HG02678 (cell line): ENCODE measurements at regions not wholly inside any gene's neighbourhood (a gene's known extent, or its start where the extent isn't known, plus 50 kb on each side); places are given as distances from the start of the nearest gene placed in this dataset.

Source experiments
- ATAC-seq: cut with Tn5 transposase; IDR thresholded peaks from one replicate; pipeline ENCODE4 v1.9.1; 2021; ENCODE audit warnings: mild to moderate bottlenecking, moderate library complexity; ENCODE audit not compliant: unreplicated experiment

DNA sequence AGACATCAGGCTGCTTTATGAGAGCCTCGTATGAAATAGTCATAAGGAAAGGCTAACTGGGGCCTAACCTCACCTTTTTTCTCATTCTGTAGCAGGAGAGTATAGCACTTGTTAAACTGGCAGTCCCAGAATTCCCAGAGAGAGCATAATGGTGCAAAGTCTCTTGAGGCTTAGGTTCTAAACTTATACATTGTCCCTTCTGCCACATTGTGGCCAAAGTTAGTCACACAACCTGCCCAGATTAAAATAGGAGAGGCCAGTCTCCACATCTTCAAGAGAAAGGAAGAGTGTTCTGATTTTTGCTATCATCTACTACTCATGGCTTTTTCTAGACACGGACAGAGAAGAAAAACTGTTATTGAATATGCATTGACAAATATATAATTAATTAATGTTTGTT lies 1588.9 kb upstream of the PCDH7 start:
- no peak for ATAC-seq

DNA sequence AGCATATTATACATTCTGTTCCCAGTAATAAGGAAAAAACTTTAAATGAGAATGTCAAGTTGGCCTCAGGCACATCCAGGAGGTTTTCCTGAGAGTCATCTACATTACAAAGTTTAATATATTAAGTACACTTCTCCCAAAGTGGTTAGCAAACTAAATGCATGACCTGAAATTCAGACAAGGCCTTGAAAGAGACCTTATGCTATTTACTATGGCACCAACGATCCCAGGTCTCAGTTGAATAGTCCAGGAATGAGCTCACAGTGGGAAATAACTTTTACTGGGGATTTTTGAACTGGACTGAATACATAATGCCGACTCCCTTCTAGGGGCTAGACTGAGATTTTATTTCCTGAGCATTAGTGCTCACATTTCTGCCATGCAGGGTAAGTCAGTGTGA lies 1577.5 kb upstream of the PCDH7 start:
- ATAC-seq, result no peak

GRCh38 chr4:29151584-29151983 lies 1568.6 kb upstream of the PCDH7 start:
- ATAC-seq, result no peak

GRCh38 chr4:29153642-29154041 lies 1566.5 kb upstream of the PCDH7 start:
- ATAC-seq, result no peak

DNA sequence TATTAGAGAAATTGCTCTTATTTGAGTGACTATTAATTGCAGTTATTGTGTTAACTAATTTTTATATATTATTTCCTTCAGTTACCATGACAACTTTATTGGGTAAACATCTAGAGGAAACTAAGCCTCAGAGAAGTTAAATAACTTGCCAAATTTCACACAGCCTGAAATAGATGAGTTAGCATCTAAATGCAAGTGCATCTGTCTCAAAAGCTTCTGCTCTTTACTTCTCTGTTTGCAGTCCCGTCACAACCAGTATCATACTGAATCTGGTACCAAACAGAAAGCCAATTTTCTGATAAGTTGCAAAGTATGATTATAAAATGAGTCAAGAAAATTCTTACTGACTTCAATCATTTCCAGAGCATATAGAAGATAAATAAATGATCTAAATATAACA lies 1544.9 kb upstream of the PCDH7 start:
- no peak for ATAC-seq

DNA sequence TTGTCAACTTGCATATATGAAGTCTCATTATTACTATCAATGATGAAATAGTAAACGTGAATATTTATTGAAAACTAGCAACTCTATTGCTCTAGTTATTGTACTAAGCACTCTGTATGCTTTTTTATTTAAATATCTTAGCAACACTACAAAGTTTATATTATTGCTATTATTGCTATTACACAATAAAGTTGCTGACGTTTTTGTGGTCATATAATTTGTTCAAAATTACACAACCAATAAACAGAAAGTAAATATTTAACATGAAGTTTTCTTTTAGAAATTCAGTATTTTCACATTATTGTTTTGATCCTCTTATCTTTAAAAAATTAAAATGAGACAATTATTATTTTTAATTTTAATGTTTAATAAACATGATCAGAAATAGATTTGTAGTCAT lies 1521.1 kb upstream of the PCDH7 start:
- no peak for ATAC-seq

DNA sequence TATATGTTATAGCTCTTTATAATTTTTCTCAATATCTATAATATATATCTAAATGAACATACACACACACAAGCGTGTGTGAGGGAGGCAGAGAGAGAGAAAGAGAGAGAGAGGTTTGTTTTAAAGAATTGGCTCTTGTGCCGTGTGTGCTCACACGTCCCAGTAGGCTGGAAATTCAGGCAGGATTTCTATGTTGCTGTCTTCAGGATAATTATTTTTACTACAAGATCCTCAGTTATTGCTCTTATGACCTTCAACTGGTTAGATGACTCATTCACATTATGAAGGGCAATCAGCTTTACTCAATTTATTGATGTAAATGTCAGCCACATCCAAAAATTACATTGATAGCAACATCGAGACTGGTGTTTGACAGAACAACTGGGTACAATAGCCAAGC lies 1520.7 kb upstream of the PCDH7 start:
- ATAC-seq, result no peak

- ATAC-seq, result no peak
Observed at GRCh38 chr4:29213020-29213419, 1507.1 kb upstream of the PCDH7 start.

GRCh38 chr4:29220761-29221160 lies 1499.4 kb upstream of the PCDH7 start:
- ATAC-seq, result no peak

DNA sequence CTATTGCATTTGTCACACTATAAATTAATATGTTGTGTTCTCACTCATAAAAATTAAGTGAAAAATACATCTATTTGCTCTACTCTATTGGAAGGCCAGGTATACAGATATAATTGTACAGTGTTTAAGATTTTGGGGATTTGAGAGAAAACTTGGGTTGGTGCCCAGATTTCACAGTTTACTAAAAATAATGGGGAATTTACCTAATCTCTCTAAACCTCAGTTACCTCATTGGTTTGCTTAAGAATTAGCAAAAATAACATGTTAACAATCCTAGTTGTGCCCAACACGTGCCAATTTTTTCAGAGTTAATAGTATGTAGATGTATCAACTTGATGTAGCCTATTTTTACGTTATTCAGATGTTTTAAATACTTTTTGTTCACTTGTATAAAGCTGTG lies 1495.3 kb upstream of the PCDH7 start:
- ATAC-seq, result no peak

GRCh38 chr4:29240641-29241040 lies 1479.5 kb upstream of the PCDH7 start:
- ATAC-seq, result no peak

- no peak for ATAC-seq
Observed at GRCh38 chr4:29243054-29243453, 1477.1 kb upstream of the PCDH7 start.

DNA sequence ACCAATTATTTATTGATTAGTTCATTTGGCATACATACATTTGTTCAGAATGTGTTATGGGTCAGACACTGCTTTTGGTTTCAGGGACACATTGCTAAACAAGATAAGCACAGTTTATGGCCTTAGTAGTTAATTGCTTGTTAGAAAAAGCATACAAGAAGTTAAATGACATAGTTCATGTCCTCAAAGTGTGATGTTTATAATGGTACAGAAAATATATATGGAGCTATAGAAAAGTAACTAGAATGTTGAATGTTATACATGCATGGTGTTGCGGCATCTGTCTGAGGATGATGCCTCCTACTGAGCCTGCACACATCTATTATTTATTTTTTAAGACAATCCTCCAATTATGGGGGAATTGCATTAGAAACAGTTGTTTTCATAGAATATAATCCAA lies 1476.3 kb upstream of the PCDH7 start:
- no peak for ATAC-seq

GRCh38 chr4:29259556-29259955 lies 1460.6 kb upstream of the PCDH7 start:
- ATAC-seq, result no peak

DNA sequence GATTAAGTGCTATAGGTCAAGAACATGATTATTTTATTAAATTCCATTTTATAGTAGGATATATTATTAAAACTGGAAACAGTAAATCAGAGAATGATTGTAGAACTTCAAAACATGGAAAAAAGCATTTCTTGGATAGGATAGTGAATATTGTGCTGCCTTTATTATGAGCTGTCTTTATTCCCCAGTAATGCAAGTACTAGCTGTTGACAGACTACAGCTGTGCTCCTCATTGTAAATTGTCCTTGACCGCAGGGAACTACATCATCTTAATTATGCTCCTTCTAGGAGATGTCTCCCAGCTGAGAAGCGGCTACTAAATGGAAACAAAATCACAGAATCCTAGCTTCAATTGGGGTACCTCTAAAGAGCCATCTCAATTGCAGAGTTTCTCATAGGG lies 1457.2 kb upstream of the PCDH7 start:
- no peak for ATAC-seq

DNA sequence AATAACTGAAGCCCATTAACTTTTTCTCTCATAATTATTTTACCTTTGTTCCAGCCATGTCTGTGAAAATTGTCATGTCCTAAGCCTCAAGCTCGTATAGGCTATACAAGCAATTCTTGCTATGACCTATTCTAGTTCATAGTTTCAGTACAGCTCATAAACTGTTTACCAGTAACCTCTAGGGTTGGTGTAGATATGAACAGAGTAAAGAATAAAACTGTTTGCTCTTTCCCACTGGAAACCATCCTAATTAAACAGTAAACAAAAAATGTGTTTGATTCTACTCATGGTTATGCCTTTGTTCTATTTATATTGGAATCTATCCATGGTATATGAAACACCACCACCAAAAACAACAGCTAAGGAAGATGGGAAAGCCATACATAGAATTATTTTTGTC lies 1444.0 kb upstream of the PCDH7 start:
- no peak for ATAC-seq

- ATAC-seq, result no peak
Observed at GRCh38 chr4:29277381-29277780, 1442.8 kb upstream of the PCDH7 start.

DNA sequence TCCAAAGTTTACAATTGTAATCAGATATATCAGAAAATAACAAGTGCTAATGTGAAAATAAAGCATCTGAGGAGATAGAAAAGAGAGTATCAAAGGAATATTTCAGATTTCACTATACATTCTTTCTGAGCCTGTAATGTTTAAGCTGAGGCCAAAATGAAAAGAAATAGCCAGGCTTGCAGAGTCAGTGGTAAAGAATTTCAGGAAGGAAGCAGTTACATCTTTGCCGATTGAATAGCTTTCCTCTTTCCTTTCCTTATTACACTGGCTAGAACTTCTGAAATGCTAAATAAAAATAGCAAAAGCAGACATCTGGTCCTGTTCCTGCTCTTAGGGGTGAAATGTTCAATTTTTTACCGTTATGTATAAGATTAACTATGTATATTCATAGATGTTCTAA lies 1441.6 kb upstream of the PCDH7 start:
- ATAC-seq, result no peak

- ATAC-seq, result no peak
Observed at GRCh38 chr4:29289118-29289517, 1431.1 kb upstream of the PCDH7 start.

DNA sequence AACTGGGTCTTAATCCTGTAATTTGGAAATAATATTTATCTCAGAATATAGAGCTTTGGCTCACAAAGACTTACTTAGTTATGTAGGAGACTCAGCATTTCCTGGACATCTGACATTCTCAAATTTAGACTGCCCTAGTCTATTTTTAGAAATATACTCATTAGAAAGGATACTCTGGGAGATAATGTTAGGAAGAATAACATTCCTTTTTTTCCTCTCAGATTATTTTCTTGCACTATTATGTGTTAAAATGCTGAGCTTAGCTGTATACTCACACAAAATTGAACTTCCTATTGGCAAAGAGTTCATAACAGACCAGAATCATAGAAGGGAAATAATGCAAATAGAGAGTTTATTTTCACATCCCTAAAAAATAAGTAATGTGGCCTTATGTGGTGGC lies 1424.9 kb upstream of the PCDH7 start:
- no peak for ATAC-seq

DNA sequence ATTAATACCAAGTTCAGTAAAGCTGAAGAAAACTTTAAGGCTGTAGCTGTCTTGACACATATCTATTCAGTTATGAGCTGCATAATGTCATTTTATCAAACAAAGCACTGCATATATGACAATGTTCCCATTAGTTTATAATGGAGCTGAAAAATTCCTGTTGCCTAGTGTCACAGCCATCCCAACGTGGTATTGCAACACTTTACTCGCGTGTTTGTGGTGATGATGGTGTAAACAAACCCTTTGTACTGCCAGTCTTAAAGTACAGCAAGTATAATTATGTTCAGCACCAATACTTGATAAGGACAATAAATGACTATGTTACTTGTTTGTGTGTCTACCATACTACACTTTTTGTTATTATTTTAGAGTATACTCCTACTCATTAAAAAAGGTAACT lies 1415.6 kb upstream of the PCDH7 start:
- no peak for ATAC-seq

GRCh38 chr4:29307256-29307655 lies 1412.9 kb upstream of the PCDH7 start:
- ATAC-seq, result no peak

- ATAC-seq, result no peak
Observed at GRCh38 chr4:29307755-29308154, 1412.4 kb upstream of the PCDH7 start.

DNA sequence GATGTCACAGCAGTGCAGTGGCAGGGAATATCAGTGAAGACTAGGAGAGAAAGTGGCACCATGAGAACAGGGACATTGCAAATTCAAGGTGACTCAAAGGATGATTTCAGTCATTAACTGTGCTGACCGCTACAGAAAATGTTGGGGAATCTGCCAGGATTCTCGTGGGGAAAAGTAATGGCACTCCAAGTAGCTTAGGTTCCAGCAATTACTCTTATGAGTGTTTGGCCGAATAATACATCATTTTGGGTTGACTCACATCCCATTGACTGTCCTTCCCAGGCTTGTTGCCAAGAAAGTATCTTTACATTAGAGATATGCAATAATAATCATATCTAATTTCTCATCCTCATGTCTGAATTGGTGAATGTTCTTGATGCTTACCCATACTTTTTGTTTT lies 1411.1 kb upstream of the PCDH7 start:
- ATAC-seq, result no peak
